K562 (cell line): ENCODE measurements at regions not wholly inside any gene's neighbourhood (a gene's known extent, or its start where the extent isn't known, plus 50 kb on each side); places are given as distances from the start of the nearest gene placed in this dataset.

Experiments used
- ATAC-seq: fragments of 200-7000 bp; cut with Tn5 transposase; 3 replicates; pipeline ENCODE4 v1.9.1; 2020; ENCODE audit warnings: moderate library complexity
- BruUV-seq: library from RNA; stranded (reverse); fragments of 400-500 nt; replicated peaks from 2 replicates; lab custom pipeline; 2021; lab: Mats Ljungman, UMichigan
- CTCF ChIA-PET: fragments of 300-600 bp; formaldehyde crosslinking; extraction: SDS; loops from one replicate; lab custom pipeline; 2021; ENCODE audit warnings: low intra/inter-chr PET ratio; lab: Yijun Ruan, JAX
- POLR2A ChIA-PET: fragments of 300-600, 350-650 bp; sonication (Branson Sonifier 250); formaldehyde crosslinking; extraction: SDS; loops from one replicate; lab custom pipeline; 2021; ENCODE audit warnings: antibody characterized with exemption, inconsistent platforms; lab: Yijun Ruan, JAX
- DNase-seq, 4 experiments: peaks; one replicate each; pipeline versions ENCODE4 v3.0.0 to v3.0.0-alpha.2; 2011 to 2018; ENCODE audit warnings: low spot score in 3 of 4, mixed read lengths in 3 of 4; ENCODE audit errors: extremely low read depth in 1 of 4
- FAIRE-seq: peaks from 2 replicates; lab custom pipeline; 2011; peaks lifted over from hg19 to GRCh38; lab: Jason Lieb, UNC
- H2AFZ ChIP-seq: 2 replicates; pipeline ENCODE4 v1.6.0; 2011; ENCODE audit warnings: low read depth, low read length, control low read depth, inconsistent platforms
- H3K27ac ChIP-seq: fragments of 200-600 bp; 3 replicates; pipeline ENCODE4 v1.8.0; 2011; ENCODE audit warnings: low read depth, mild to moderate bottlenecking, control low read depth, inconsistent platforms, low read length, moderate library complexity, mixed read lengths; ENCODE audit errors: extremely low read depth
- H3K27me3 ChIP-seq, 2 experiments: fragments of 300-600 bp in 1 of 2; 2 replicates in 1 of 2; 3 replicates in 1 of 2; pipeline versions ENCODE4 v1.6.0 to v1.8.0; 2011; ENCODE audit warnings: inconsistent platforms in 2 of 2, low read length in 2 of 2, mild to moderate bottlenecking in 1 of 2, mixed read lengths in 1 of 2, moderate library complexity in 1 of 2; ENCODE audit not compliant: control insufficient read depth in 2 of 2, insufficient read depth in 2 of 2
- H3K36me3 ChIP-seq: fragments of 300-600 bp; 3 replicates; pipeline ENCODE4 v1.8.0; 2011; ENCODE audit warnings: mild to moderate bottlenecking, low read length, inconsistent platforms; ENCODE audit not compliant: control insufficient read depth, insufficient read depth
- H3K4me1 ChIP-seq, 2 experiments: fragments of 200-600 bp in 1 of 2; replicated peaks in 1 of 2; 2 replicates in 1 of 2; 3 replicates in 1 of 2; pipeline versions ENCODE4 v1.5.1 to v1.8.0; 2011; ENCODE audit warnings: inconsistent platforms in 2 of 2, low read length in 2 of 2, mild to moderate bottlenecking in 1 of 2, mixed read lengths in 1 of 2, moderate library complexity in 1 of 2; ENCODE audit not compliant: control insufficient read depth in 2 of 2, insufficient read depth in 2 of 2
- H3K4me2 ChIP-seq: 2 replicates; pipeline ENCODE4 v1.6.1; 2011; ENCODE audit warnings: low read length, control low read depth, inconsistent platforms, mixed read lengths; ENCODE audit not compliant: insufficient read depth
- H3K4me3 ChIP-seq: fragments of 200-600 bp; sonication (generic), shearing (Covaris generic); 2 replicates; pipeline ENCODE4 v1.5.1; 2016; ENCODE audit warnings: control low read depth, inconsistent platforms
- H3K79me2 ChIP-seq: fragments of 200-600 bp; 3 replicates; pipeline ENCODE4 v1.8.0; 2011; ENCODE audit warnings: low read length, inconsistent platforms; ENCODE audit not compliant: control insufficient read depth, insufficient read depth
- H3K9ac ChIP-seq, 2 experiments: 2 replicates each; pipeline versions ENCODE4 v1.6.0 to v1.6.1; 2011; ENCODE audit warnings: low read depth in 2 of 2, low read length in 2 of 2, control low read depth in 1 of 2, inconsistent platforms in 1 of 2, mild to moderate bottlenecking in 1 of 2, mixed read lengths in 1 of 2; ENCODE audit not compliant: insufficient read depth in 1 of 2
- H3K9me1 ChIP-seq: one replicate; pipeline ENCODE4 v1.6.0; 2011; ENCODE audit warnings: inconsistent platforms, mild to moderate bottlenecking, low read length, moderate library complexity; ENCODE audit not compliant: control insufficient read depth, insufficient read depth
- H3K9me3 ChIP-seq: replicated peaks from 2 replicates; pipeline ENCODE4 v1.5.1; 2011; ENCODE audit warnings: low read depth, low read length, inconsistent platforms; ENCODE audit not compliant: control insufficient read depth, insufficient read depth
- H4K20me1 ChIP-seq: replicated peaks from 2 replicates; pipeline ENCODE4 v1.6.1; 2011; ENCODE audit warnings: low read length, inconsistent platforms, mixed read lengths; ENCODE audit not compliant: control insufficient read depth, insufficient read depth
- BDP1 ChIP-seq: IDR thresholded peaks from 3 replicates; pipeline ENCODE4 v1.6.1; 2011; ENCODE audit not compliant: insufficient read length, insufficient read depth
- CREB1 ChIP-seq, 2 experiments: sonication (generic) in 1 of 2; formaldehyde crosslinking in 1 of 2; IDR thresholded peaks; 2 replicates each; pipeline versions ENCODE4 v1.6.1 to v1.8.0; 2012 to 2022; ENCODE audit warnings: inconsistent platforms in 1 of 2, mild to moderate bottlenecking in 1 of 2, missing genetic modification reagents in 1 of 2, moderate library complexity in 1 of 2
- HES1 ChIP-seq: fragments of 450-650 bp; IDR thresholded peaks from 2 replicates; pipeline ENCODE4 v1.6.1; 2016; ENCODE audit warnings: low read depth, mild to moderate bottlenecking, moderate library complexity
- MECOM ChIP-seq: fragments of 250-450 bp; sonication (Bioruptor Pico); IDR thresholded peaks from 2 replicates; pipeline ENCODE4 v1.8.0; 2022; ENCODE audit warnings: inconsistent platforms
- MLLT1 ChIP-seq, 2 experiments: fragments of 450-650 bp; IDR thresholded peaks; 2 replicates each; pipeline ENCODE4 v1.6.1; 2016
- RFX5 ChIP-seq: IDR thresholded peaks from 2 replicates; pipeline ENCODE4 v1.6.1; 2011; ENCODE audit warnings: low read depth, mild to moderate bottlenecking, improper control_type of control experiment, low read length
- SNIP1 ChIP-seq: fragments of 450-650 bp; IDR thresholded peaks from 2 replicates; pipeline ENCODE4 v1.7.1; 2017; ENCODE audit warnings: low read depth, mild to moderate bottlenecking
- ZBTB33 ChIP-seq: sonication (generic); formaldehyde crosslinking; IDR thresholded peaks from 2 replicates; pipeline ENCODE4 v1.8.1; 2023; ENCODE audit warnings: mild to moderate bottlenecking, missing genetic modification reagents
- ZNF174 ChIP-seq: fragments of 250-450 bp; sonication (Bioruptor Pico); IDR thresholded peaks from 2 replicates; pipeline ENCODE4 v1.4.0; 2020; ENCODE audit warnings: mild to moderate bottlenecking
- WGBS: fragments of 100-300 bp; shearing (Covaris generic); methylation state at CpG from one replicate; pipeline ENCODE4 v1.1.6; 2016; ENCODE audit warnings: low coverage, mixed read lengths; ENCODE audit not compliant: insufficient coverage; ENCODE audit errors: missing lambda C conversion rate; 5-methylcytosine and 5-hydroxymethylcytosine counted together
- in situ Hi-C: fragments of 300-500 bp; cut with MboI; formaldehyde crosslinking; loops from 4 replicates; pipeline ENCODE4 v1.15.0; 2018; ENCODE audit warnings: inconsistent platforms, mixed read lengths
- intact Hi-C: fragments of 100-400 bp; cut with micrococcal nuclease; formaldehyde crosslinking; loops from 2 replicates; pipeline ENCODE4 v1.14.2; 2022
- TF ChIP-seq, protein P1 (sequence below): sonication (generic); formaldehyde crosslinking; IDR thresholded peaks from 2 replicates; pipeline ENCODE4 v1.8.1; 2022; ENCODE audit warnings: missing genetic modification reagents

- TF ChIP-seq ZBTB33: 0 out of 2 replicates have a peak, but pooled peaks have one; percentile 43
- TF ChIP-seq MLLT1 (IDR thresholded peaks at IDR 0.05): no peak
- TF ChIP-seq RFX5: no peak
- TF ChIP-seq, all 486 proteins: peak for 1
Observed at GRCh38 chr6:14924126-14925024, 321.5 kb upstream of the JARID2 start (continued).

DNA sequence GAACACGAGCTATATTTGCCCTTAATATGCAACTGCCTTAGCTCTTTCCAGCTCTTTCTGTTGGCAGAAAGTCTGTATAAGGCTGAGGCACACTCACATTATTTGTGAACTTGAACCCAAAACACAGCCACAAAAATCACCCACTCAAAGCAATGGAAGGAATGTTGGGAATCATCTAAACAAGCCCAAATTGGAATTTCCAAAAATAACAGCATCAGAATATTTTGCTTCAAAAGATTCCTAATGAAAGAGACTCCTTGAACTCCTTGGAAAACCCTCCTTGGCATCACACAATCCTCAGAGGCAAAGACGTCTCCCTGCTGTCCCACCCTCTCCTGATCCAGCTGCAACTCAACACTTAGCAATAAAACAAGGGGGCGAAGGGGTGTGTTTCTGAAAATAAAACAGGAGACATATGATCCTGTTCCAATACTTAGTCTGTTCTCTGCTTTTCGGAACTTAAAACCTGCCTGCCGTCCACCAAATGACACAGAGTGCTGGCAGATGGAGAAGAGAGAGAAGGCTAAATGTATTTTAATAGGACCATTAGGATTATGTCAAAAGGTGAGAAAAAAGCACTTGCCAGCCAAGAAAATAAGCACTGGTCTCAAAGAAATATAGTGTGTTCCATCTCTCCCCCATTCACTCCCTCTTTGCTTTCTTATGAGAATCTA is 320.7 kb upstream of the JARID2 start:
- no peaks in the 10 kb centered on the region for H3K9me3 ChIP-seq
- no peak overlapping the region for H3K27ac ChIP-seq
- H3K4me3 ChIP-seq: no peak overlapping the region
- no peak for FAIRE-seq
- H3K27me3 ChIP-seq: no peaks in the 10 kb centered on the region
- H3K9me1 ChIP-seq: no peaks in the 10 kb centered on the region
- no TSS peak for BruUV-seq
- peaks cover 4 to 8% of the 10 kb centered on the region in 2 experiments; a peak in 3 of 5 replicates for H3K4me1 ChIP-seq
- no peak for DNase-seq
- WGBS: 50% methylated on average over 5 of the region's 5 CpGs
- no peak overlapping the region for H2AFZ ChIP-seq
- intact Hi-C loops: no loop called here
- H3K4me2 ChIP-seq: no peak overlapping the region
- in situ Hi-C loops: no loop called here
- no peaks in the 10 kb centered on the region for H3K79me2 ChIP-seq
- ChIA-PET POLR2A (interaction anchor here (0.6 kb wide), 1 partner anchor 51 kb away, joined by 3 read pairs; no protein-coding TSS in a partner anchor), CTCF (no interaction called here)
- H3K36me3 ChIP-seq: no peaks in the 10 kb centered on the region
- no peak overlapping the region for H3K9ac ChIP-seq
- H4K20me1 ChIP-seq: no peaks in the 10 kb centered on the region
- TF ChIP-seq MECOM (CRISPR knock-in tag) (no peak), ZNF174 (CRISPR knock-in tag) (no peak), CREB1 (IDR thresholded peaks at IDR 0.05) (no peak), CREB1 (CRISPR knock-in tag; IDR thresholded peaks at IDR 0.05) (no peak), SNIP1 (no peak), BDP1 (no peak), HES1 (no peak)
- TF ChIP-seq, protein P1, sequence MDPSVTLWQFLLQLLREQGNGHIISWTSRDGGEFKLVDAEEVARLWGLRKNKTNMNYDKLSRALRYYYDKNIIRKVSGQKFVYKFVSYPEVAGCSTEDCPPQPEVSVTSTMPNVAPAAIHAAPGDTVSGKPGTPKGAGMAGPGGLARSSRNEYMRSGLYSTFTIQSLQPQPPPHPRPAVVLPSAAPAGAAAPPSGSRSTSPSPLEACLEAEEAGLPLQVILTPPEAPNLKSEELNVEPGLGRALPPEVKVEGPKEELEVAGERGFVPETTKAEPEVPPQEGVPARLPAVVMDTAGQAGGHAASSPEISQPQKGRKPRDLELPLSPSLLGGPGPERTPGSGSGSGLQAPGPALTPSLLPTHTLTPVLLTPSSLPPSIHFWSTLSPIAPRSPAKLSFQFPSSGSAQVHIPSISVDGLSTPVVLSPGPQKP: no peak
- no peak for ATAC-seq
